ENCODE measurements at regions not wholly inside any gene's neighbourhood (a gene's known extent, or its start where the extent isn't known, plus 50 kb on each side); places are given as distances from the start of the nearest gene placed in this dataset.
"Not testable (repeated sequence)": the region's sequence is repeated elsewhere in the genome, so short reads cannot be mapped to it uniquely, and the experiment has no call there.

DNA sequence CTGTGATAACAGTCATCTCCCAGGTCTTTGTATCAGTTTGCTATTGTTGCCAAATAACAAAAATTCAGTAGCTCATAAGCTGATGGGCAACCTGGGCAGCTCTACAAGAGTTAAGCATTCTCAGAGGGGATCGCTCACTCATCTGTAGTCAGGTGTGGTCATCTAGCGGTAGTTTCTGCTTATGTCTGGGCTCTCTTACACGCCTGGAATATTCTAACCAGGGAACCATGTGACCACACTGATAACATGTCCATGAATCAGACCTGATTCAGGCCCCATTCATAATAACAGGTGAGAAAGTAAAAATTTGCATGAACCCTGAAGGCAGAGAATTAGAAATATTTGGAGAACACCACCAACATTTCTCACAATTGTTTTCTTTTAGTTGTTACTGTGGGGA lies 576.1 kb downstream of the SLCO4C1 start:
- DNase-seq = no peak

DNA sequence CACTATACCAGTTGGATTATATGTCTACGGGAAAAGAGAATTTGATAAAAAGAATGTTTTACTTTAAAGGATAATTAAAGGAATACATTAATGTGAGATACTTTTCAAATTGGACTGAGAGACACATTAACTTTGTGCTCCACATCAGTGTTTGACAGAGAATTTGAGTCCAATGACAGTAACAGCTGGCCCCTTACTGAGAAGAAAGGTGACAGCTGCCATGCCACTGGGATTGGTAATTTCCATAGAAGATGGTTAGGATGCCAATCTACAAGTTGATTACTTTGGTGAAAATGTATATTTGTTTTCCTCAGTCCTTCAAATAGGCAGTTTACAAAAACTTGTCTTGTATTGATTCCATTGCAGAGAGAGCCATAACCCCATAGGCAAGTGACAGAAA lies 578.4 kb downstream of the SLCO4C1 start:
- DNase-seq = no peak

DNA sequence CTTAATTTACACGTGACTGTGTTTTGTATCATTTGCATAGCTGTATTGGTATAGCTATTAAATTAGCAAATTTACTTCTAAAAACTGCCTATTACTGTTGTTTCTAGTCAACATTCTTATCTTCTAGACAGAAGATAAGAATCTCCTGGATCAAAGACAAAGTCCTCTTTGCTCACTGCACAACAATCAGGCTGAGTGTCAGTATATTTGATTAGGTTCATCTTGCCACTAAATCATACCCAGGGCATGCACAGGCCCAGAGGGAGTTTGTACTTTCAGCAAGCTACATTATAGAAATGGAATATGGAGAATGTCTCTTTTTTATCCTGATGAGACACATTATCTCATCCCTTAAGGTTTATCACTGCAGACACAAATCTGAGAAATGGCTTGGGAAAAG lies 579.1 kb downstream of the SLCO4C1 start:
- no peak for DNase-seq

DNA sequence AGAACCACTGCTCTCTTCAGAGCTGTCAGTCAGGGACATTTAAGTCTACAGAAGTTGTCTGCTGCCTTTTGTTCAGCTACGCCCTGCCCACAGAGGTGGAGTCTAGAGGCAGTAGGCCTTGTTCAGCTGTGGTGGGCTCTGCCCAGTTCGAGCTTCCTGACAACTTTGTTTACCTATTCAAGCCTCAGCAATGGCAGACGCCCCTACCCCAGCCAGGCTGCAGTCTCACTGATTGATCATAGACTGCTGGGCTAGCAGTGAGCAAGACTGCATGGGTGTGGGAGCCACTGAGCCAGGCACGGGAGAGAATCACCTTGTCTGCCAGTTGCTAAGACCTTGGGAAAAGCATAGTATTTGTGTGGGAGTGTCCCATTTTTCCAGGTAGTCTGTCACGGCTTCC lies 580.3 kb downstream of the SLCO4C1 start:
- DNase-seq = not testable (repeated sequence)

DNA sequence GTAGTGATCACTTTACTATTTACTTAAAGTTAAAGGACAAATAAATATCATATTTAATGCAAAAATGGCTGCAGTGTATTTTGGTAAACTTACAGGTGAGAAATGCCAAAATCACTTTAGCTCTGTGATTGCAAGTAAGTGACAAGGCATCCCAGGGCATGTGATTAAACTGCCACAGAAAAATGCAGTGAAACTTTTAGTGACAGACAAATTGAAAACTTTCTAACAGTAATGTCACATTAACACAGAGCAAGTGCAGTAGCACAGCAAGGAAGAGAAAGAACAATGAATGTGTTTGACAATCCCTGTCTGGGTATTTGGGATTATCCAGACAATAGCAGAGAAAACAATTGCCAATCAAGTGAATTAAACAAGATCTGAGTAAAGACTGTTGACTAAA lies 606.8 kb downstream of the SLCO4C1 start:
- DNase-seq = no peak

DNA sequence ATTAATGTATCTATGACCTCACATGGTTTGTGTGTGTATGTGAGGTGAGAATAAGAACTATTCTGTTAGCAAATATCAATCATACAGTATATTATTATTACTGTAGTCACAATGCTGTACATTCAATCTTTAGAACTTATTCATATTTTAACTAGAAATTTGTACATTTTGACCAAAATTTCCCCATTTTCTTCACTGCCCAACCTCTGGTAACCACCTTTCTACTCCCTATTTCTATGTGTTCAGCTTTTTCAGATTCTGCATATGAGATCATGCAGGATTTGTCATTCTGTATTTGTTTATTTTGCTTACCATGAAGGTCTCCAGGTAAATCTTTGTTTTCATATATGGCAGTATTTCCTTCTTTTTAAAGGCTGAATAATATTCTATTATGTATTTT lies 607.9 kb downstream of the SLCO4C1 start:
- no peak for DNase-seq

DNA sequence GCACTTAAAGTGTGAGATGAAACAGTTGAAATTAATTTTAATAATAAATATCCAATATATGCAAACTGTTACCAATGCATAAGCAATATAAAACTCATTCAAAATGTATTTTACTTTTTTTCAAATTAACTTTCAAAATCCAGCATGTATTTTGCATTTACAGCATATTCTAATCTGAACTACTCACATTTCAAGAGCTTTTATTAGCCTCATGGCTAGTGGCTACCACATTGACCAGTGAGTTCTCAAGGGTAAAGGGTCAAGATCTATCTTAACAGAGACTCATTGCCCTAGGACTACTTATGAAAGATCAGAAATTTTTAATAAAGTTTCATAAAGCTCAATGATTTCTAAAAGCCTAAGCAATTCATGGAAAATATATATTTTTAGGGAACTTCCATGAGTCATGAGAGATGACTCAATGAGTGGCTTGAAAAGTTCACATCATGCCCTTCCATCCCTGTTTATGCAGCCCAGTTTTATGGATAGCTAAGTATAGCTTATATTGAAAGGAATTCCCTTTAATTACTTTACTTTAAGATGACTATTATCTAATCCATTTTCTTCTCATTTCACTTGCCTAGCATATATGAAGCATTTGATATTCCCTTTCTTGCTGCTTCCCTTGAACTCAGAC lies 608.6 kb downstream of the SLCO4C1 start:
- no peak for DNase-seq

DNA sequence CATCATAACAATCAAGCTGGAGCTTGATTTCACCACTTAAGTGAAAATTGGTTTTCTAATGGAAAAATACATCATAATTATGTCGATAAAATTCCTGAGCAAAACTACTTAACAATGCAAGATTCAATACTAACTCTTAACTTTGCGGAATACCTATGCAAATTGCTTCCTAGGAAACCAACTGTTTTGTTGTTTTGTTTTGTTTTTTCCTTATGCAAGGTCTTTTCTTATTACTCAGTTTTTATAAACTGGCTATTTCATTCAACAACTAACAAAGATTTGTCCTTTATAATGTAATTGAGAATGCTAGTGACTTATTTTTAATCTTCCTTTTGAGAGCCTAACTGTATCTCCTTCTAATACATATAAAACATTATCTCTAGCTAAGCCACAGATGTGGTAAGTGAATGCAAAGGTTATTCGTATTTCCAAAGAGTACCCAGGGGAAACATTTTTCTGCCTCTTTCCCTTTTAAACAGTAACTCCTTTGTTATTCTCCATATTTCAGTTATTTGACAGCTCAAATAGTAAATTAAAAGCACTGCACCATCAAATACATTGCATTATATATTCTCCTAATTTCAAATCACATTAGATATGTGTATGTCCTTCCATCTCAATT lies 609.4 kb downstream of the SLCO4C1 start:
- DNase-seq = no peak

DNA sequence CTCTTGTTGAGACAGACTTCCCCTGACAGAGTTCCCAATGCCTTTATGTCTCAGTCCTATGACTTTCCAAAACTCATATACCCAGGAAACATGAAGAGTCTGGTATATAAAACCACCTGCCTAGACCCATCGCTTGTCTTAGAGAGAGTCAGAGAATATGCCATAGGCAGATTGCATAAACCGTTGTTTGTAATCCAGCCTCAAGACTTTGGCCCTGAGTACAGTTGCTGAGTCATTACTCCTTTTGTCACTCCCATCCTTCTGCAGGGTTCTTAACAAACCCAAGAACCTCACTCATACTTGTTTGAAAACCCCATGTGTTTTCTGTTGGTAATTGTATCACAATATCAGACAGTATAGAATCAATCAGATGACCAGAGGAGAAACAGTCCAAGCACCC lies 616.3 kb downstream of the SLCO4C1 start:
- no peak for DNase-seq

DNA sequence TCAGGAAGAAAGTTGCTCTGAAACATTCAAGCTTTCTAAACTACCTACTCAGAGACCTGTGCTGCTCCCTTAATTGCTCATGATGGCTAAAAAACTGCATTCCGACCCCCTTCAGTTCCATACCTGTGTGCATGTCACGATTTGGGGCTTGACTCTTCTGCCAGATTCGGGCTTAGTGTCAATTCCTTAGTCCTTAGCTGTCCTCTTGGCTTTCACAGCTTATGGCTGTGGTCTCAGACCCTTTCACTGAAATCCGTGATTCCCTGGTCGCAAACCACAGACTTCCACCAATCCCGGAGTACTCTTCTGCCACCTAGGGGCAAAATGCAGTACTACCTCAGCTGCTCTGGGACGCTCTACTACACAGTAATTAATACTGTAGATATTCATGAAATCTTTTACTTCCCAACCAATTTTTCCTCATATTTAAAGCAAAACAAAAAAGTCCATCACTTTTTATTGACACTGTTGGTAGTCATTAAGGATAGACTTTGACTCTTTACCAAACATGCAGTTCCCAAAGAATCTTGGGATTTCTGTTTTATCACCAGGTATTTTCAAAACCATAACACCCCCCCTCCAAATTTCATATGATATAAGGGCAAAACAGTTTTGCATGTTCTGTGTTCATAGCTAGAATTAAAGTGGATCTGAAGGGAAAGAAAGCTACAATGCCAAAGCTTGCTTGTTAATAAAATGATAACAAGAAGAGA lies 617.4 kb downstream of the SLCO4C1 start:
- peak; percentile 24 for DNase-seq

DNA sequence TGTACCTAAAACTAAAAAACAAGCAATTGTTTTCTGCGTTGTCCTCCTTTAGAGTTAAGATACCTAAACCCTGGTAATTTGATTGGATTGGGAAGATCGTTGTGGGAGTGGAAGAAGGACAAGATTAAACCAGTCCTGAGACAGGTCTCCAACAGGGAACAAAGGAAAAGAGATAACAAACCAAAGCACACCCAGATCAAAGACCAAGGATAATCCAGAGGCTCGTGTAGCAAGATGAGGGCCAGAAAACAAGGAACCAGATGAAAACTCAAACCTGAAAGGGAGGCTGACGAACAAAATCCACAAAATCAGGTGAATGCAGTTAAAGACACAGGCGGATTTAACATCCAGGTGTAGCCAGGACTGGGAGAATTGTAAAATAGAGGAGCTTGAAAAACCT lies 618.1 kb downstream of the SLCO4C1 start:
- DNase-seq = no peak

DNA sequence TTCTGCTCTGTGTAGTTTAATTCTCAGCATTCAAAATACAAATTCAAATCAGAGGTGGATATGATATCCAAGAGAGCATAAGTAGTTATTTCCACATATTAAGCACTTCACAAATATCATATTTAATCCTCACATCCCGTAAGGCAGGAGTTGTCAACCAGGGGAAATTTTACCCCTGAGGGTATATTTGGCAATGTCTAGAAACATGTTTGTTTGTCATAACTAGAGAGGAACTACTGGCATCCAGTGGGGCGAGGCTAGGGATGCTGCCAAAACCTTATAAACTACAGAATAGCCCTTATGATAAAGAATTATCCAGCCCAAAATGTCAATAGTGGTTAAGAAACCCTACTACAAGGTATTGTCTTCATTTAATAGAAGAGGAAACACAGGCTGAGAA lies 619.4 kb downstream of the SLCO4C1 start:
- DNase-seq = no peak

DNA sequence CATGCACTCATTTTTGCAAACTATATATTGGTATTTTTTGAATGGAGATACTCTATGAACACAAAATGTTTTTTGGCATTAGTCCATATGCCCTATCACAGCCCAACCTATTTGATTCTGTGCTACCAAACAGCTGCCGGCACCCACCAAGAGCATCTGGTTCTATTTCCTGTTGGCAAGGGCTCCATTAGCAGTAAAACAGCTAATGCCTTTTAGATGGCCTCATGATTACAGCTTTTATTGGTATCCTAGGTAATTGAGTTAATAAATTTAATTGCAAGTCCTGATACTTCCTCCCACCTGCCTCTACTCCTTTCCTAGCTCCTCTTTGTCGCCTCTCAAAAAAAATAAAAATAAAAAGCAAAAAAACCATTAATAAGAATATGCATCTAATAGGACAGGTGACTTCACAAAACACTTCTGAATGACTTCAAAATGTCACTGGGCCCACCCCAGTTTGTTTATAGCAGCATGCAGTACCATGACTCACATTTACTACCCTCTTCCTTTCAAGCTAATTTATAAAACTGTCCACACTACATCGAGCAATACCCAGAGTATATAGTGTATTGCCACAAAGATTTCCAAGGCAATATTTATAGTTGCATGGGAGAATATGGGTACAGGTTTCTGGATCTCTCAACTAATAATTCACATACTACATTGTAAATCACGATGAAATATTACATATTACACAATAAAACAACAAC lies 620.4 kb downstream of the SLCO4C1 start:
- no peak for DNase-seq

DNA sequence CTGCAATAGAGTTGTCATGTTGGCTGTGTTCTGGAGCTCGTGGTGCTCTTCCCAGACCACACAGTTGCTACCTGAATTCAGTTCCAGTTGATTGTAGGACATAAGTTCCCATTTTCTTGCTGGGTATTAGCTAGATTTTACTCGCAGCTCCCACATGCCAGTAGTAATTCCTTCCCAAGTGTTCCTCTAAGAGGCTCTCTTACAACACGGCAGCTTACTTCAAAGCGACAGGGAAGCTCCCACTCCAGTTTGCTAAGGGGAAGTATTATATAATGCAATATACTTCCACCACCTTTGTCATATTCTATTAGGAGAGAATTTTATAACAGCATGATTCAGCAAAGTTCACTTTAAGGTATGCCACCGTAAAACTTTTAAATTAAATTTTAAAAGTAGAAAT lies 623.0 kb downstream of the SLCO4C1 start:
- no peak for DNase-seq

DNA sequence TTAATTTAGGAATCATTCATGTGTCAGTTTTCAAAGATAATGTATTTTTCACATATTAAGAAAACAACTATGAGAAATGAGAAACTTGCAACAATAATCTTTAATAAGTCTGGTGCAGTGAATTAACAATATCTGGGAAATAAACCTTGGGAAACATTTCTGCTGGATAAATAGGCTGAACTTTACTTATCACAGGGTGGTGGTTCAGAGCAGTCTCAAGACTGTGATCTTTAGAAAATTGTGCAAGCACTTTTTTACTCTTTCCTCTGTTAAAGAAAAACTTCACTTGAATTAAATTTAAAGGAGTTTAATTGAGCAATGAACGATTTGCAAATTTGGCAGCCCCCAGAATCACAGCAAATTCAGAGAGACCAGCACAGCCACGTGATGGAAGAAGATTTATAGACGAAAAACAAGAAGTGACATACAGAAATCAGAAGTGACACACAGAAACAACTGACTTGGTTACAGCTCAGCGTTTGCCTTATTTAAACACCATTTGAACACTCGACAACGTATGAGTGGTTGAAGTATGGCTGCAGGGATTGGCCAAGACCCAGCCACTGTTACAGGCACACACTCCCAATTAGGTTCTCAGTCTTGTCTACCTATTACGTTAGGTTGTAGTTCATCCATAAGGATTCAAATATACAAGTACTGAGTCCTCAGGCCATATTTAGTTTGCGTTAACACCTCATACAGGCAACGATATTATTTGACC lies 631.9 kb downstream of the SLCO4C1 start:
- DNase-seq = no peak

DNA sequence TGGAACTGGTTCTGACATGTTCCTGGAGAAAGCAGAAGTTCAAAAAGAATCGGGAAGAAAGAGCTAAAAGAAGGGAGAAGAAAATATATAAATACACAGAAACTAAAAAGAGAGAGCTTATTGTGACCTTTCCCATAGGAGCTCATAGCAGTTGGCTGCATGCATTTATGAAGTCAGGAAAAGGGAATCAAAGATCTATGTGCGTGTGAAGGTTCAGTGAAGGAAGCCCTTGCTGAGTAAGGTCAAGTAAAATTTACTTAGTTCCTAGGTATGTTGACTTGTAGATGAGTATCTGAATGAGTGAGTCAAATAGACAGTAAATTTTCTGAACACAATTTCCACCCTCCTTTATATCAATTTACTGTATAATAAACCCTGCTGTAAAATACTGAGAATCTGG lies 632.5 kb downstream of the SLCO4C1 start:
- DNase-seq = no peak

DNA sequence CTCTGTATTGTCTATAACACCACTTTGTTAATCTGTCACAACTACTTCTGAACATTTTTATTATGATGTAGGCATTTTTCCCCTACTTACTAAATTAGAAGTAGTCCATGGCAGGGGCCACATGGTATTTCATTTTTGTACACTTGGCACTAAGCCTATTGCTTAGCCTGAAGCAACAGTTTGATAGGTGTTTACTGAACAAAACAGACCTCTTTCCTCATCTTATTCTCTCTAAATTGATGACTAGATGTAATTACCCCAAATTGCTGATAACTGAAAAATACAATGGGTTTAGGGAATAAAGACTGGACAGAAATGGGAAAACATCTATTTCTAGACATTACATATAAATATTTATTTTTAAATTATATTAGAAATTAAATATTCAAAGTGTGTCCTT lies 633.8 kb downstream of the SLCO4C1 start:
- DNase-seq = no peak

DNA sequence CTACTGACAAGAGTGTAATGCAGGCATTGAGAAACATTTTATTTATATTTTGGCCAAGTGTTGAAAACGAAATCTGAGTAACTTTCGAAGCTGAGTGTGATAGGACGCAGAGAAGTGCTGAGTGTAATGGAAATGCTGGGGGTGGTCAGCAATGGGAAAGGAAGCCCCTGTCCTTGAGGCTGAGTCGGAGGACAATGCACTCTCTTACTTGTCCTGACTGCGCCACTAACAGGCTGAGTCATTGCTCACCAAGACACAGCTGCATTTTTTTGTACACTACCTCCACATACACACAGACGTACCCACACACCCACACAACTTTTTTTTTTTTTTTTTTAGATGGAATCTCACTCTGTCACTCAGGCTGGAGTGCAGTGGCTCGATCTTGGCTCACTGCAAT lies 637.7 kb downstream of the SLCO4C1 start:
- DNase-seq = no peak

DNA sequence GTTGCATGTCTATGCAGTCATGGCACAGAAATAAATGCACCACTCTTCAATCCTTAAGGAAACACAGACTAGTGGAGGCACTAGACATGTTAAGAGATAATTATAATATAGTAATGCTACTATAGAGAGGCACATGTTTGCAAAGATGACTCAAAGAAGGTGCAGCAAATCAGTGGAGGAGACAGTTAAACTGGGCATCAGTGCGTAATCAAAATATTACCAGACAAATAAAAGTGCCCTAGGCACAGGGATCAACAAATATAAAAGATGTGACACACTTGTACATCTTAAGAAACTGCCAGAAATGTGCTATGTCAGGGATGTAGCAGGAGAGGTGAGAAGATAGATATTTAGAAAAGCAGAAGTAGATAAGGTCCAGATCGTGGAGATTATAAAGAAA lies 642.1 kb downstream of the SLCO4C1 start:
- no peak for DNase-seq

DNA sequence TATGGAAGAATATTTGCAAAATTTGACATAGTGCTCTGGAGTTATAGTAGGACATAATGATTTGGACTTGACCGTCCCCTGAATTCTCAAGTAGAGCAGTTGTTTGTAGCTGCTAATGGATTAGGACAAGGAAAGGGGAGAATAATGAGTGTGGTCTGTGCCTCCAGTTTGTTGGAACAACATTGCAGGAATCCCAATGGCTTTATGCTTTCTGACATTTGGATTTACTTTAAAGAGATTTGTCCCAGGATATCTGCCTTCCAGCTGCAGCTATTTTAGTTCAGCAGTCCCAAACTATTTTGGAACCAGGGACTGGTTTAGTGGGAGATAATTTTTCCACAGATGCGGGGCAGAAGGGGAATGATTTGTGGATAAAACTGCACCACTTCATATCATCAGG lies 648.2 kb downstream of the SLCO4C1 start:
- DNase-seq = no peak

DNA sequence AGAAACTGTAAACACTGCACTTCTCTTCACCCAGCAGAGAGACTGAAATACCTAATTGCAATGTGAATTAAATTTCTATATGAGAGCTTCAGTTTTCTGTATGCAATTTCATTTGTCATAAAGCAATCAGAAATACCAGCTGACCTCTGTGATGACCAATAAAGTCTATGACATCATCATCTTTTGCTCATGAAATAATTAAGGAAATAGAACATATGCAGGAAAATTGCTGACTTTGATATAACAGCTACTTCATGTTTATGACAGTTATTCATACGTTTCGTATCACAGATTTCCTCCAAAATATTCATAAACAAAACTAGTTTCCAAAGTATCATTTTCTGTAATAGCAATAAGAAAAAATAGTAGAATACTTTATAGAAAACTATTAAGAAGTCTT lies 652.3 kb downstream of the SLCO4C1 start:
- DNase-seq = no peak

DNA sequence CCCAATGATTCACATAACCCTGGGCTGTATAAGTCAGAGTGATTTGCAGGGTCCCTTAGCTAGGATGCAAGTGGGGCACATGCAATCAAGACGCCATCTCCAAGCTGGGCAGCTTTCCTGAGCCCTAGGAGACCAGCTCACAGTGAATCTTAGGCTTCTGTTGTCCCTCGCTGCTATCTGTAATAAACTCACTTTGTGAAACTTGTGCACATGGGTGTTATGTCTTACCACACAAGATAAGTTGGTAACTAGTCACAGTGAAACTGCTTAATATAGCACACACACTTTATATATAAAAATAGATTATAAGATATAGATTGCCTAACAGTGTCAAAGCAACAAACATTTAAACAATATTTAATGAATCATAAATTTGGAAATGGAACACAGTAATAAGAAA lies 658.5 kb downstream of the SLCO4C1 start:
- DNase-seq = no peak

DNA sequence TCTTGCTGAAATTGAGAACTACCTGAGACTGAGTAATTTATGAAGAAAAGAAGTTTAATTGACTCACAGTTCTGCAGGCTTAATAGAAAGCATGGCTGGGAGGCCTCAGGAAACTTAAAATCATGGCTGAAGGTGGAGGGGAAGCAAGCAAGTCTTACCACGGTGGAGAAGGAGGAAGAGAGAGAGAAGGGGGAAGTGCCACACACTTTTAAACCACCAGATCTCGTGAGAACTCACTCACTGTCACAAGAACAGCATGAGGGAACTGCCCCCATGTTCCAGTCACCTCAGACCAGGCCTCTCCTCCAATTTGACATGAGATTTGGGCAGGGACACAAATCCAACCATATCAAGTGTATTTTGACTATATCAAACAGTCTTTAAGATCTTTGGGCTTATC lies 668.3 kb downstream of the SLCO4C1 start:
- DNase-seq = not testable (repeated sequence)
